GM12891 (cell line): ENCODE measurements at regions not wholly inside any gene's neighbourhood (a gene's known extent, or its start where the extent isn't known, plus 50 kb on each side); places are given as distances from the start of the nearest gene placed in this dataset.

Experiments
- POLR2A ChIP-seq: IDR thresholded peaks from 2 replicates; pipeline ENCODE4 v1.6.1; 2011; ENCODE audit warnings: low read depth, low read length, control low read depth
- POLR2AphosphoS5 ChIP-seq: IDR thresholded peaks from 2 replicates; pipeline ENCODE4 v1.6.1; 2011; ENCODE audit warnings: low read depth, low read length, control low read depth
- POU2F2 ChIP-seq: IDR thresholded peaks from 2 replicates; pipeline ENCODE4 v1.6.1; 2011; ENCODE audit warnings: low read depth, mild to moderate bottlenecking, control low read depth, low read length, moderate library complexity

DNA sequence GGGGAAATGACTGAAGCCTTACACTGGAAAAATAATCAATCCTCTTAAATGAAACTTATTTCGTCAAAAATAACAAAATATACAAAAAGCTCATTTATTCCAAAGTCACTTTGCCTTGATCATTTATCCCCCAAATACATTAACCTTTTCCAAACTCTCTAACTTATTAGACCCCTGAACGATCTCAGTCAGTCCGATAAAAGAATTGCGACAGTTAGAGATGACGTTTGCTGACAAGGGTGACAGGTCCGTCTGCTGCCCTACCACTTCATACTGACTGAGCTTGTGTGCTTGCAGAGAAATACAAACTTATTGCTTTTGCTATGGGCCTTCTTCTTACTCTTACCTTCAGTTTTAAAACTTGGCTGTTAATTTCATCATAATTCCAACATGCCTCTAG is 169.7 kb downstream of the ZDHHC21 start:
- no peak for TF ChIP-seq POLR2AphosphoS5
- TF ChIP-seq POLR2A, result no peak
- no peak for TF ChIP-seq POU2F2
